CD4-positive, alpha-beta T cell treated with Interferon gamma for 1 hour (primary cell): ENCODE measurements at regions not wholly inside any gene's neighbourhood (a gene's known extent, or its start where the extent isn't known, plus 50 kb on each side); places are given as distances from the start of the nearest gene placed in this dataset.

Experiments used
- DNase-seq: peaks from one replicate; pipeline ENCODE4 v3.0.0-alpha.2; 2020

- no peak for DNase-seq
Measured at GRCh38 chr6:132937466-132937906, 123.1 kb downstream of the RPS12 start.

- DNase-seq, result no peak
Measured at GRCh38 chr6:132948889-132949288, 134.5 kb downstream of the RPS12 start.

GRCh38 chr6:132950566-132950965, 136.2 kb downstream of the RPS12 start:
- DNase-seq, result no peak

- DNase-seq, result no peak
Measured at GRCh38 chr6:132952031-132952867, 137.9 kb downstream of the RPS12 start.

- no peak for DNase-seq
Measured at GRCh38 chr6:132952986-132953385, 138.6 kb downstream of the RPS12 start.

GRCh38 chr6:132954222-132954621, 139.9 kb downstream of the RPS12 start:
- no peak for DNase-seq

- no peak for DNase-seq
Measured at GRCh38 chr6:132954936-132955335, 140.6 kb downstream of the RPS12 start.

GRCh38 chr6:132959639-132960326, 145.4 kb downstream of the RPS12 start:
- DNase-seq, result no peak

GRCh38 chr6:132960720-132961119, 146.4 kb downstream of the RPS12 start:
- no peak for DNase-seq

GRCh38 chr6:132961122-132961521, 146.8 kb downstream of the RPS12 start:
- no peak for DNase-seq

GRCh38 chr6:132961610-132962009, 147.2 kb downstream of the RPS12 start:
- no peak for DNase-seq

- peak; percentile 8 for DNase-seq
Measured at GRCh38 chr6:132962936-132963868, 148.8 kb downstream of the RPS12 start.

GRCh38 chr6:132964101-132964867, 149.9 kb downstream of the RPS12 start:
- DNase-seq, result no peak

GRCh38 chr6:132964868-132965382, 150.6 kb downstream of the RPS12 start:
- DNase-seq, result no peak

- DNase-seq, result no peak
Measured at GRCh38 chr6:132967871-132968270, 153.5 kb downstream of the RPS12 start.

- no peak for DNase-seq
Measured at GRCh38 chr6:132968419-132968950, 154.1 kb downstream of the RPS12 start.

GRCh38 chr6:132969196-132969595, 154.8 kb downstream of the RPS12 start:
- no peak for DNase-seq

GRCh38 chr6:132971676-132972075, 157.3 kb downstream of the RPS12 start:
- no peak for DNase-seq

- DNase-seq, result no peak
Measured at GRCh38 chr6:132972254-132972653, 157.9 kb downstream of the RPS12 start.

- no peak for DNase-seq
Measured at GRCh38 chr6:132972971-132973370, 158.6 kb downstream of the RPS12 start.

- DNase-seq, result no peak
Measured at GRCh38 chr6:132973514-132973993, 159.2 kb downstream of the RPS12 start.

- no peak for DNase-seq
Measured at GRCh38 chr6:132974122-132974521, 159.8 kb downstream of the RPS12 start.
